Astrocyte (in vitro differentiated cells and primary cell): ENCODE measurements at regions not wholly inside any gene's neighbourhood (a gene's known extent, or its start where the extent isn't known, plus 50 kb on each side); places are given as distances from the start of the nearest gene placed in this dataset.

Experiments
- EZH2 ChIP-seq: IDR thresholded peaks from 2 replicates; pipeline ENCODE4 v1.6.1; 2012; ENCODE audit warnings: mild to moderate bottlenecking, low read length, inconsistent platforms; ENCODE audit not compliant: insufficient read depth
- TF ChIP-seq, protein P1 (sequence below): IDR thresholded peaks from 2 replicates; pipeline ENCODE4 v1.5.1; 2011; ENCODE audit warnings: low read depth, mild to moderate bottlenecking, inconsistent platforms, low read length, moderate library complexity; ENCODE audit not compliant: insufficient read depth

DNA sequence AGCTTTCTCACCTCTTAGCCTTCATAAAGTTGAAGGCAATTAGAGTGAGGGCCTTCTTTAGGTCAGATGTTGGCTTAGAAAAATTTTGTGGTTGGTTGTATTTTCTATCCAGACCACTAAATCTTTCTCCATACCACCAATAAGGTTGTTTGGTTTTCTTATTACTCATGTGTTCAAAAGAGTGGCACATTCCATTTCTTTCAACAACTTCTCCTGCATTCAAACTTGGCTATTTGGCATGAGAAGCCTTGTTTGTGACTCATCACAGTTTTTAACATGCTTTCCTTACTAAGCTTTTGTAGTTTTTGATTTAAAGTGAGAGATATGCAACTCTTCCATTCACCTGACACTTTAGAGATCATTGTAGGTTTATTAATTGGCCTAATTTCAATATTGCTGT lies 949.6 kb downstream of the TBC1D32 start:
- TF ChIP-seq, protein P1, sequence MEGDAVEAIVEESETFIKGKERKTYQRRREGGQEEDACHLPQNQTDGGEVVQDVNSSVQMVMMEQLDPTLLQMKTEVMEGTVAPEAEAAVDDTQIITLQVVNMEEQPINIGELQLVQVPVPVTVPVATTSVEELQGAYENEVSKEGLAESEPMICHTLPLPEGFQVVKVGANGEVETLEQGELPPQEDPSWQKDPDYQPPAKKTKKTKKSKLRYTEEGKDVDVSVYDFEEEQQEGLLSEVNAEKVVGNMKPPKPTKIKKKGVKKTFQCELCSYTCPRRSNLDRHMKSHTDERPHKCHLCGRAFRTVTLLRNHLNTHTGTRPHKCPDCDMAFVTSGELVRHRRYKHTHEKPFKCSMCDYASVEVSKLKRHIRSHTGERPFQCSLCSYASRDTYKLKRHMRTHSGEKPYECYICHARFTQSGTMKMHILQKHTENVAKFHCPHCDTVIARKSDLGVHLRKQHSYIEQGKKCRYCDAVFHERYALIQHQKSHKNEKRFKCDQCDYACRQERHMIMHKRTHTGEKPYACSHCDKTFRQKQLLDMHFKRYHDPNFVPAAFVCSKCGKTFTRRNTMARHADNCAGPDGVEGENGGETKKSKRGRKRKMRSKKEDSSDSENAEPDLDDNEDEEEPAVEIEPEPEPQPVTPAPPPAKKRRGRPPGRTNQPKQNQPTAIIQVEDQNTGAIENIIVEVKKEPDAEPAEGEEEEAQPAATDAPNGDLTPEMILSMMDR = no peak
- TF ChIP-seq EZH2 = no peak
